Globus pallidus (tissue), 1 donor: ENCODE measurements at regions not wholly inside any gene's neighbourhood (a gene's known extent, or its start where the extent isn't known, plus 50 kb on each side); places are given as distances from the start of the nearest gene placed in this dataset.
"Not testable (repeated sequence)": the region's sequence is repeated elsewhere in the genome, so short reads cannot be mapped to it uniquely, and the experiment has no call there.

Experiments
- DNase-seq: peaks from one replicate; pipeline ENCODE4 v3.0.0-alpha.2; 2015; ENCODE audit warnings: low spot score

- no peak for DNase-seq
Measured at GRCh38 chr12:58651850-58652249, 268.5 kb downstream of the LRIG3 start.

- DNase-seq = no peak
Measured at GRCh38 chr12:58654021-58654420, 266.3 kb downstream of the LRIG3 start.

GRCh38 chr12:58655375-58655774 is 264.9 kb downstream of the LRIG3 start:
- DNase-seq = no peak

GRCh38 chr12:58656254-58657009 is 263.9 kb downstream of the LRIG3 start:
- DNase-seq = no peak

GRCh38 chr12:58657190-58657589 is 263.1 kb downstream of the LRIG3 start:
- DNase-seq = no peak

GRCh38 chr12:58665375-58665774 is 254.9 kb downstream of the LRIG3 start:
- no peak for DNase-seq

- no peak for DNase-seq
Measured at GRCh38 chr12:58668233-58668632, 252.1 kb downstream of the LRIG3 start.

GRCh38 chr12:58668871-58669270 is 251.4 kb downstream of the LRIG3 start:
- DNase-seq = no peak

- no peak for DNase-seq
Measured at GRCh38 chr12:58670623-58671022, 249.7 kb downstream of the LRIG3 start.

GRCh38 chr12:58671196-58671595 is 249.1 kb downstream of the LRIG3 start:
- DNase-seq = no peak

GRCh38 chr12:58673021-58673420 is 247.3 kb downstream of the LRIG3 start:
- no peak for DNase-seq

GRCh38 chr12:58677833-58678232 is 242.5 kb downstream of the LRIG3 start:
- DNase-seq = not testable (repeated sequence)

GRCh38 chr12:58678753-58679152 is 241.6 kb downstream of the LRIG3 start:
- DNase-seq = no peak

- DNase-seq = no peak
Measured at GRCh38 chr12:58681730-58682129, 238.6 kb downstream of the LRIG3 start.

- DNase-seq = no peak
Measured at GRCh38 chr12:58695263-58695662, 225.0 kb downstream of the LRIG3 start.

- DNase-seq = no peak
Measured at GRCh38 chr12:58701536-58701935, 218.8 kb downstream of the LRIG3 start.

GRCh38 chr12:58703866-58704265 is 216.4 kb downstream of the LRIG3 start:
- DNase-seq = no peak

GRCh38 chr12:58704770-58705169 is 215.5 kb downstream of the LRIG3 start:
- not testable (repeated sequence) for DNase-seq

GRCh38 chr12:58710901-58711300 is 209.4 kb downstream of the LRIG3 start:
- DNase-seq = no peak

- DNase-seq = no peak
Measured at GRCh38 chr12:58711974-58712373, 208.3 kb downstream of the LRIG3 start.

- DNase-seq = no peak
Measured at GRCh38 chr12:58712976-58713375, 207.3 kb downstream of the LRIG3 start.

- no peak for DNase-seq
Measured at GRCh38 chr12:58719161-58719560, 201.1 kb downstream of the LRIG3 start.

GRCh38 chr12:58720421-58720820 is 199.9 kb downstream of the LRIG3 start:
- DNase-seq = no peak

- DNase-seq = no peak
Measured at GRCh38 chr12:58725400-58726105, 194.8 kb downstream of the LRIG3 start.
